NCI-H446 treated with DMSO at 0.1 percent for 48 hours (cell line): ENCODE measurements at regions not wholly inside any gene's neighbourhood (a gene's known extent, or its start where the extent isn't known, plus 50 kb on each side); places are given as distances from the start of the nearest gene placed in this dataset.
"Not testable (repeated sequence)": the region's sequence is repeated elsewhere in the genome, so short reads cannot be mapped to it uniquely, and the experiment has no call there.

Experiments used
- DNase-seq: peaks from one replicate; lab custom pipeline; 2025; lab: John Stamatoyannopoulos, UW

DNA sequence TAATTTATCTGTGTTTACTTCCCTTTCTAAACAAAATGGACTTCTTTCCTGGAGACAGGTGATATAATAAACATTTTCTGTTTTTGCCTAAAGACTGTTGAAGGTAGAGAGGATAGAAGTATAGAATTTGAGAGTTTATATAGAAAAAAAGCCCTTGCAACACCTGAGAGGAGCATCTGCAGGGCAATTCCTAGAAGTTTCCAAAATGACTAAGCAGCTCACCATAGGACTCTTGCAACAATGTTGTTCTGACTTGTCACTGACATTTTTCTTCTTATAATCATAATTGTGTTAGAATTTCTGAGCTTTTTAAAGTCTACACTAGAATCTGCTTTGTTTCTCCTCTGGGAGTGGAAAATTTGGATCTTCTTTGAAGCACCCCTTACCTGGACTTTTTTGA, 216.8 kb downstream of the TUSC1 start:
- no peak for DNase-seq

DNA sequence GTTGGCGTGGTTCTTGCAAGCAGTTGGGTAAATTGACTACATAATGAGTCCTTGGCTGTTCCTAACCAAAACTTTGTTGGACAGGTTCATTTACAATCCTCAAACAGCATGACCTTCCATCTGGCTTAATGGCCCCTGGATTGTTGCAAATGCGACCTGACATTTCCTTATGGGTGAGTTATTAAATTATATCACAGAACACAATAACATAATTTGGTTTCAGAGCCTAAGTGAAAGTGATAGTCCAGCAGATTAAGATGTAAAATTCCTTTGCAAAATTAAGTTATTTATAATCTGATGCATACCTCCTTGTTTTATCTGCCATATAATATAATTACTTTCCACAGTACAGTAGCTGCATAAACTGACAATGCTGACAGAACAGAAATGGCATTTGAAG, 224.4 kb downstream of the TUSC1 start:
- no peak for DNase-seq

DNA sequence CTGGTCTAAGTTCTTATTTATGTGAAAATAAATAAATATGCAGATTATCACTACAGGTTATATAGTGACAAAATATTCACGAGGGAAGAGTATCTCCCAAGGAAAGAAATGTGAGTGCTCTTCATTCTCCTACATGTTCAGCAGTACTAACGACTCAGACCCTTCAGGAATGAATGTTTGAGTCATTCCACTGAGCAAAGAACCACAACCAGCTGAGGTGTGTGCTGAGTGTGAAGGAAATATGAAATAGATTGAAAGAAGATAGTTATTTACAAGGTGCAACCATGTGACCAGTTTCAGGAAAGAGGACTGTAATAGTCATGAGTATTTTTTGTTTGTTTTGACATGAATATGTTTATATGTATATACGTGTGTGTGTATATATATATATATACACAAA, 228.7 kb downstream of the TUSC1 start:
- no peak for DNase-seq

DNA sequence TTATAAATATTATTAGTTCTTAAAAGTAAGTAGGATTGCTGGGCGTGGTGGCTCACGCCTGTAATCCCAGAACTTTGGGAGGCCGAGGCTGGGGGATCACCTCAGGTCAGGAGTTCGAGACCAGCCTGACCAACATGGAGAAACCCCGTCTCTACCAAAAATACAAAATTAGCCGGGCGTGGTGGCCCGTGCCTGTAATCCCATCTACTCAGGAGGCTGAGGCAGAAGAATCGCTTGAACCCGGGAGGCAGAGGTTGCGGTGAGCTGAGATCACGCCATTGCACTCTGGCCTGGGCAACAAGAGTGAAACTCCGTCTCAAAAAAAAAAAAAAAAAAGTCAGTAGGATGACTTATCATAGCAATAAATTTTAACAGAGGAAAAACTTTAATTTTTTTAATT, 232.5 kb downstream of the TUSC1 start:
- DNase-seq: not testable (repeated sequence)

DNA sequence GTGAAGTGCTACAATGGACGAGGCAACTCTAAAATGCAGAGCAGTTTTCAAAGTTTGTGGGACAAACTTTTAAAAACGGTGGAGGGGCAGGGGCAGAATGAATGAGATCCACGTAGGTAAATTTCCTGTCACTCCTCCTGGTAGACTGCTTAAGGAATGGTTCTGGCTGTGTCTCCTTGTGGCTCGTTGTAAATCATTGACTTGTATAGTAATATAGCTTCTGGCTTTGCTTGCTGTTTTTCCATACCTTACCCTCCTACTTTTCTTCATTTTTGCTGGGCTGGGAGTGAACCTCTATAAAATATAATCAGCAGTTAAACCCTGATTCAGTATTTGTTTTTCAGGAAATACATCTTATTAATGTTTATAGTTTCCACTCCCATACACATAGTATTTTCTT, 235.7 kb downstream of the TUSC1 start:
- DNase-seq: no peak

DNA sequence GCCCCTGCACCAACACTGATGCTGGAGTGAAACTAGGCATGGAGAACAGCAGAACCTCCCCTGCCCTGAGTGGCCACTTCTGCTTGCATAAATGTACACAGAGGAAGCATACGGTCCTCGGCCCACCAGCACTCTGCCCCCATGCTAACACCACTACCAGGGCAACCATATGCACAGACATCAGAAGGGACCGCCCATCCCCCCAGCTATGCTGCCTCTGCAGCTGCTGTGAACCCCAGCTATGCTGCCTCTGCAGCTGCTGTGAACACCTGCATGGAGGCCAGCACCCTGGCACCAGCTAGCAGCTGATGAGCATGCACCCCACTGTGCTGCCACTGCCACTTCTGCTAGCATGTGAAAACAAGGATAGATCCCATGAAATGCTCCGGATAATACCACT, 250.3 kb downstream of the TUSC1 start:
- no peak for DNase-seq

DNA sequence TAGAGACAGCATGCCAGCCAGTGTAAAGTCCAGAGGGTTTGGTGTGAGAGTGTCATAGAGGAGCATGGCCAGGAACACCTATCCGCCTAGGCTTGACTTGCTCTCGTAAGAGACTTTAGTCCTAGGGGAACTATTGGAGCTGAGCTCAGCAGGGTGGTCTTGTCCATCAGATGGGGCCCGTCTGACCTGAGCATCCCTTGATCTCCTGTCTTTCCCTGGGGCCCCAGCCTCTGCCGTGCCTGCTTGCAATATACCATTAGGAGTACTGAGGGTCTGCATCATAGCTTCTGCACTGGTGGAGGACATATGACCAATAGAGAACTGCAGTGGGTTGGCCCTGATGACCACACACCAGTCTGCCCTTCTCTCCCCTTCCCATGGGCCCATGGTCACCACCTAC, 251.0 kb downstream of the TUSC1 start:
- no peak for DNase-seq

DNA sequence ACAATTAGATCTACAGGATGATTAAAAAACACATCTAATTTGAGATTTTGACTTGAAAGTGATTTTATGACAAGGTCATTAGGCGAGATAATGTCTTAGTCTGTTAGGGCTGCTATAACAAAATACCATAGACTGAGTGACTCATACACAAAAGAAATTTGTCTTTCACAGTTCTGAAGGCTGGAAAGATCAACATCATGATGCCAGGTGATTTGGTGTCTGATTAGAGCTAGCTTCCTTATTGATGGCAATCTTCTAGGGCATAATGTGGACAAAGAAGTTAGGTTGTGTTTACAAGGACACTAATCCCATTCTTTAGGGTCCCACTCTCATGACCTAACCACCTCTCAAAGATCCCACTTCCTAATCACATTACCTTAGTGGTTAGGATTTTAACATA, 256.7 kb downstream of the TUSC1 start:
- DNase-seq: no peak

DNA sequence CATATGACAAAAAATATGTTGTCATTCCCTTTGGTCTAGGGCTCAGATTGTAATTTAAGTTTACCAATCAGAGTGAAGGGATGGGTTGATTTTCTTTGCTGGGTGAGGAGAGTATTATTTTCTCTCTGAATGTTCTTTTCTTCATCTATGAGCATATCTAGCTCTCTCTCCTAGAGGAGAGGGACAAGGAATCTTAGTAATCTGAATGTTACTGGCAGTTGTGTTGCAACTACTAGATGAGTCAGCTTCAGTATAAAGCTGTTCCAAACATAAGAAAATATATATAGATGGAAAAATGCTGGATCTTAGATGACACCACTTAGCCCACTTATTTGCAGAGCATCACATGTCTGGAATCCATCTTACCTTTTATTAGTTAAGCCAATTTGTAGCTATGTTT, 259.3 kb downstream of the TUSC1 start:
- DNase-seq: no peak

DNA sequence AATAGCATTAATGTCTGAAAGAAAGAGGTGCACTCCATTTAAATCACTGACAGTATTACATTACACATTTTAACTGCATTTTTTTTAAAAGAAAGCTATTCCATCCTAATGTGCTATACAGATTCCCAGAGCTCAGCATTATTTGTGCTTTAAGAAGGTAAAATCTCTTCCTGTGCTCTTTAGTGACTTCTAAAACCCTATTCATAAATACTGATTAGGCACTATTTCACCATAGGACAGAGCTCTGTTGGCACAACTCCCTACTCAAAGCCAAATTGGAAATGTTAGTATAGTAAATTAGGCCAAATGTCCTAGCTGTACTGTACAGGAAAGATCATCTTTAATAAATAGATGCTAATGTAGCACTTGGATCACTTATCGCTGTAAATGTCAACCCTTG, 262.5 kb downstream of the TUSC1 start:
- DNase-seq: no peak

DNA sequence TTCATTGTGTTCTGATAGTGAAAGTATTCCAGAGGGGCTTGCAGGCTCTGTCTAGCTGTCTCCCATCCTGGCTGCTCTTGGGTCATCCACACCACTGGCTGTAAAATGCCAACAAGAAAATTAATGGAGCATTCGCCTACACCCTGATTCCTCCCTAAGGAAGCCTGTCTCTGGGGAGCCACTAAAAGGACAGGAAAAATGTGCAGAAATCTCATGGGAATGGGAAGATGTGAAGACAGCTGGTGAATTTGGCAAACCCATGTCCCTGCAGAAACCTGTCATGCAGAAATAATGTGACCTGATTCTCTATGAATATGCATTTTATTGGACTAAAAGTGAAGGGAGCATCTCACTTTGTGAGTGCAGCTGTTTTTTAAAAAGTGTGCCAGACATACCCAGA, 265.6 kb downstream of the TUSC1 start:
- no peak for DNase-seq

DNA sequence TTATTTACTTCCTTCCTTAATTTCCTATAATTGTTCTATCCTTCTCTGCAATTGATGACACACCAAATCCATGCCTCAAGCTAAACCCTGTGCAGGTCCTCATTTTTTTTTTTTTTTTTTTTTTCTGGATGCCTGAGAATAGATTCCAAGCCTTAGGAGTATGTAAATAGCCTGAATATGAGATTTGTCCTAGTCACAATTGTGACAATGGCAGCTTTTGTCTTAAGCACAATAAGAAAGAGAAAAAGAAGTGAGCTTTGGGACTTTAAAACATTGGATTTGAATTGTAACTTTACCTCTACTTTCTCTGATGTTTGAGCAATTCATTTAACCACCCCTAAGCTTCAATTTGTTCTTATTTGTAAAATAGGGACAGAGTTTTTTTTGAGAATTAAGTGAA, 280.5 kb downstream of the TUSC1 start:
- DNase-seq: no peak

DNA sequence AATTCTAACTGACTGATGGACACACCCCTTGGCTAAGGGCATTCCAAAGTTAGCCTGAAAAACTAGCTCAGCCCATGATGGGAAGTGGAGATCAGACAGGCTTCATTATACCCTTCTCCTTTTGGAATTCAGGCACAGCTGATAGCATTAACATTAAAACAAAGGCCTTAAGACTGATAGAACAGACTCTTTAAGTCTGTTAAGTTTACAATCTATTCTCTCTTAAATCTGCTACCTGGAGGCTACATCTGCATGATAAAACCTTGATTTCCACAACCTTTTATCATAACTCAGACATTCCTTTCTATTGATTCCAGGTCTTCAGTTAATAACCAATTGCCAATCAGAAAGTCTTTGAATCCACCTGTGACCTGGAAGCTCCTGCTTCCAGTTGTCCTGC, 281.4 kb downstream of the TUSC1 start:
- DNase-seq: no peak

DNA sequence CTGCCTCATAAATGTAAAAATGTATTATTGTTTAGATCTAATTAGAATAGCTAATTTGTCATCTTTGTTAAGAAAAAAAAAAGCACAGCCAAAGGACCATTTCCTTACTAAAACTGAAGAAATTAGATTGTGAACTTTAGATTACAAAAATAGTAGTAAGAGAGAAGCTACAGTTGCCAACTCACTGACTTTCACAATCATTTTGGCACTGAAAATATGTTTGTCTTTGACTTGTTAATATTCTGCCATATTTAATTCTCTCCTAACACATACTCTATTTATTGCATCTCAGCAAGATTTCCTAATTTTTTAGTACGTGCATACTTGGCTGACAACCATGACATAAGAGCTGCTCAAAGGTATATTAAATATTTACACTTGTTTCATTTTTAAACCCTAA, 297.1 kb downstream of the TUSC1 start:
- no peak for DNase-seq

DNA sequence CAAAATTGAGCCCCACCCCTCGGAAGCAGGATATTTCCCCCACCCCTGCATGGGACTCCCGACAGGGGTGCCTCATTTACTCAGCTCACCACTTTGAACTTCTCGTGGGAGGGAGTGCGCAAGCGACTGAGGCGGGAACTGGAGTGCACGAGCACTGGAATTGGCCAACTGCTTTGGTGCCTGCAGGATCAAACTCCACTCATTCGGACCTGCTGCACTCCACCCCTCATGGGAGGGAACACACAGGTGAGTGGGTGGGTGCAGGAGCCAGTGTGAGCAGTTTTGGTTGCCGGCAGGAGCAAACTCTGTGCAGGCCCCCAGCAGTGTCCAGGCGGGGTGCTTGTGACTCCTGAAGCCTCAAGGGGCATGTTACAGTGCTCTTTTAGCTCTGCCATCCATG, 301.2 kb downstream of the TUSC1 start:
- no peak for DNase-seq

DNA sequence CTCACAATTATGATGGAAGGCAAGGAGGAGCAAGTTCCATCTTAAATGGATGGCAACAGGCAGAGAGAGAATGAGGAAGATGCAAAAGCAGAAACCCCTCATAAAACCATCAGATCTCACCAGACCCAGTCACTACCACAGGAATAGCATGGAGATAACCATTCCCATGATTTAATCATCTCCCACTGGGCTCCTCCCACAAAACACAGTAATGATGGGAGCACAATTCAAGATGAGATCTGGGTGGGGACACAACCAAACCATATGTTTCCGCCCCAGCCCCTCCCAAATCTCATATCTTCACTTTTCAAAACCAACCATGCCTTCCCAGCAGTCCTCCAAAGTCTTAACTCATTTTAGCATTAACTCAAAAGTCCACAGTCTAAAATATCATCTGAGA, 304.0 kb downstream of the TUSC1 start:
- no peak for DNase-seq

DNA sequence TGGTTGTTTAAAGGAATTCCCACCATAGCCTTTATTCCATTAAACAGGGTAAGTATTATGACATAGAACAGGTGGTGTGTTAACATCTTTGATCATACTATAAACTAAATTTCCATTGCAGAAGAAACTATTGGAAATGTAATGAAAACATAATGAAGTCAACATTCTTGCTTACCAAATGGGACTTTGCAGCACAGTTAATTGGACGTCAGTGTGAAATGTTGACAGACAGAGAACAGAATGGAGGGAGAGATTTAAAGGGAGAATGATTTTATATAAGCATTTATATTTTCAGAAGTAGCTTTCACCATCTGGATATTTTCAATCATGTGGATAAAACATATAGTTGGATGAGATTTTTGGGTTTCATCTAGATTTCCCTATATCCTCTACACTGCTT, 311.3 kb downstream of the TUSC1 start:
- DNase-seq: no peak

DNA sequence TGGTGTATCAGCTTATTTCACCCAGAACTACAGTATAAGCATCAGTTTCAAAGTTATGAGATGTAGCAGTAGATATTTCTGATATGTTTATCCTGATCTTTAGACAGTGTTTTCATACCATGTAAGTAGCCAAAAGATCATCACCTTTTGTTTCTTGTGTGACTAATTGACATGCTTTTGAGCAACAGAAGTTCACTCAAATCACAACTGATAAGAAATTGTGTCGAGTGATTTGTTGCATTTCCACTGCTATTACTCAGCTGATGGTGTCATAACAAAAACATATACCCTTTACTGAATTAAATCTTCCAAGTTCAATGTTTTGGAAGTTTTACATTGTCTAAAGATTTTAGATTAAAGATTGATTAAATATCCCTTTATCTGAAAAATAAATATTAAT, 324.5 kb downstream of the TUSC1 start:
- no peak for DNase-seq

DNA sequence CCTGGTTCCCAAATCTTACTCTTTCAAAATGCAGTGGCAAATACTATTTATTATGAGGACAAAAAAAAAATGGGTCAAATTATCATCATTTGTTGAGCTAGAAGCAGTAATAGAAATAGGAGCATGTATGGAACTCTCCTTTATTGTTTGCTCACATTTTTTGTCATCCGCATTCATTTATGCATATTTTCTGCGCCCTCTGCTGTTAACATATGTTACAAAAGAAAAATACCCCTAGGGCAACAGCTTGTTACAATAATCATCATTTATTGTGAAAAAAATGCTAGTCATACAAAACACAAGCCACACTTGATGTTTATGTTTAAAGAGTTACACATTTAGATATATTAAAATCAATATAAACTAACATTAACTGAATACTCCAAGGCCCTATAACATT, 328.2 kb downstream of the TUSC1 start:
- no peak for DNase-seq

DNA sequence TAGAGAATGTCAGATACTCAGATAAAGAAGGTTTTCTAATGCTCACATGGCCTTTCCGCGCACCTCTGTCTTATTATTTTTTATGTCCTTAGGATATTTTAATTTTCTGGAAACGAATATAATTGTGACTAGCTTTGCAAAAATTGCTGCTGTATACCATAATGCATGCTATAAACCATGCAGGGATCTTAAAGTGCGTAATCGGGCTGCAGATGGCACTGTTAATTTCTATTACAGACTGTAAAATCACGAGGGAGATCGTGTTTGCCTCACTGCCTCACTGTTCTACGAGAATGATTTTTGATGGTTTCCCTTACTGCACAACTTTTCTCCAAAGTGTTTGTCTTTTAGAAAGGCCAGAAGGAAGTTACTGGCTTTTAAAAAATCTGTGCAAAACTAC, 356.1 kb downstream of the TUSC1 start:
- no peak for DNase-seq

DNA sequence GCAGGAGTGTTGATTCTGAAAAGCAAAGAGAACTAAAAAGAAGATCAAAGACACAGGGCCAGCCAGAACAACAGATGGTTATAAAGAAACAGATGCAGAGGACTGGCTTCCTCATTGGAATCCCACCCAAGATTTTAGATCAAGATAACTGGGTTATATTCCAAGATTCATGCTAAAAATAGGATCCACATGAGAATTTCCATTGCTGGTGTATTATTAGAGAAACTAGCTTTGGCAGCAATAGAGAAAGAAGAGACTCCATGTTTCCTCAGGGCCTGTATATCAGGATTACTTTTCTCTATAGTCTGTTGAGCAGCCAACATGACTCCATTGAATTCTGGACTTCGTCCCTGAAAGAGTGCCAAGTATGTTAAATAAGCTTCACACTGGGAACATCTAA, 367.3 kb downstream of the TUSC1 start:
- DNase-seq: peak; percentile 67

DNA sequence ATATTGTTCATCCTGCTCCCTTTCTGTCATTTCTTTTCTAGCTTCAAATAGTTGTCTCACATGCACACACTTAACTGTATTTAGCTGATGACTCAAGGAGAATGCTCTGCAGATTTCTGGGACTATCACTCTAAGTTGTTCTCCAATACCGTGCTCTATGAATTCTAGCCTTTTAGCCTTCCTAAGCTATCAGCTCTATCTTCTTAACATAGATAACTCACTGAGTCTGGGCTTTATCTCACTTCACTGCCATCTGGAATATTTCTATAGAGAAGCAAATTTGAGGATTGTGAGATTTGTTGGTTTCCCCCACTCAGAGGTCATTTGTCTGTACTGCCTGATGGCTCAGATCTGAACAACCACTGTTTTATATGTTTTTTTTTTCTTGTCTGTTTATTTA, 369.7 kb downstream of the TUSC1 start:
- DNase-seq: no peak

DNA sequence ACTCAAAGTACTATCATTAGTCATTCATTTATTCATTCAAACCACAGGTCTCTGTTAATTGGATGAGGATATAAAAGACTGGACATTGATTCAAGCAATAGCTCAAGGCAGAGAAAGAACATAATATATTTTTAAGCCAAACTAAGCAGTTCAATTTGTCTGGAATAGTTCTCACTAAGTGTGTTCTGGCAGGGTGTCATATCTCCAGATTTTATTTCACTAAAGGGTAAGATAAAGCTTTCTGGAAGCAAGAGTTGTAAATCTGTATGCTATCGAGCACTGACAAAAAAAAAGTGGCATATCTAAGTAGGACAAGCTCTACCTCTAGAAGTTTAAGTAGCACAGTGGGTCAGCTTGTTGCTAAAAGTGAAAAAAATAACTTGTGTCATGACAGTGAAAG, 375.6 kb downstream of the TUSC1 start:
- DNase-seq: no peak

DNA sequence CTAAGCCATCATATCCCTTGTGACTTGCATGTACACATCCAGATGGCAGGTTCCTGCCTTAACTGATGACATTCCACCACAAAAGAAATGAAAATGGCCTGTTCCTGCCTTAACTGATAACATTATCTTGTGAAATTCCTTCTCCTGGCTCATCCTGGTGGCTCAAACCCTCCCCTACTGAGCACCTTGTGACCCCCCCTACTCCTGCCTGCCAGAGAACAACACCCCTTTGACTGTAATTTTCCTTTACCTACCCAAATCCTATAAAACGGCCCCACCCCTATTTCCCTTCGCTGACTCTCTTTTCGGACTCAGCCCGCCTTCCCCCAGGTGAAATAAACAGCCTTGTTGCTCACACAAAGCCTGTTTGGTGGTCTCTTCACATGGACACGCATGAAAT, 390.0 kb downstream of the TUSC1 start:
- DNase-seq: not testable (repeated sequence)

DNA sequence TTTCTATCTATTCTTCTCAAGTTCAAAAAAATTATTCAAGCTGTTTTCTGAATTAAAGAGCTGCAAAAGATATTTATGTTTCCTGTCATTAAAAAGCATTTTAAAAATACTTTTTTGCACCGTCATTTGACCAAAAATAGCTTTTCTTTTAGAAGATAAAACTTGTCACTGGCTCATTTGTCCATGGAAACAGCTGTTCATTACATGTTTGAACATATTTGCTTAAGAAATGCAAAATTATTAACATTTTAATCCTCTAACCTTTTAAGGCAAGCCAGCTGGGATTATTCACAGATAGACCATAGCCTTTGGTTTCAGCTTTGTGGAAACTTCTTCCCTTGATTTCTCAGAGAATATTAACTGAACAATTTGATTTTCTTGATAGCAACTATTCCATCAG, 393.9 kb downstream of the TUSC1 start:
- DNase-seq: no peak
